SW480 (cell line): ENCODE measurements at regions not wholly inside any gene's neighbourhood (a gene's known extent, or its start where the extent isn't known, plus 50 kb on each side); places are given as distances from the start of the nearest gene placed in this dataset.

Experiments
- DNase-seq: peaks from one replicate; pipeline ENCODE4 v3.0.0-alpha.2; 2016; ENCODE audit warnings: low spot score

GRCh38 chr15:46315434-46315833 lies 680.6 kb downstream of the SQOR start:
- DNase-seq, result no peak

GRCh38 chr15:46316024-46316423 lies 681.2 kb downstream of the SQOR start:
- DNase-seq, result no peak

- DNase-seq, result no peak
Observed at GRCh38 chr15:46317029-46317428, 682.2 kb downstream of the SQOR start.

DNA sequence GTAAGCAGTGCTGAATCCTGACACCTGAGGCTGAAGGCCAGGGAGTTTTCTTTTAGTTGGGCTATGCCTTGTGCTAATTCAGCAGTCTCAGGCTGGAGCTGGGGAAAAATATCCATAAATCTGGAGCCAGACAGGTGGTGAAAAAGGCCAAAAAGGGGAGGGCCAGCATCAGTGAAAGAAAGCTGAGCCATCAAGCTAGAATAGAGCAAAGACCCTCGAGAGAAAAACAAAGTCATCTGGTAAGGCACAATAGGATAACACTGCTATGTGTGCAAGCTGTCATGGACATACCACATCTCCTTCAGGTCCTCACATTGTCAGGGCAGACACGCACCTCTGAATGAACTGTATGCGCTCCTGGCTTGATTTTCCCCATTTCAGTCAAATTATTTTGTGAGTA lies 687.9 kb downstream of the SQOR start:
- no peak for DNase-seq

DNA sequence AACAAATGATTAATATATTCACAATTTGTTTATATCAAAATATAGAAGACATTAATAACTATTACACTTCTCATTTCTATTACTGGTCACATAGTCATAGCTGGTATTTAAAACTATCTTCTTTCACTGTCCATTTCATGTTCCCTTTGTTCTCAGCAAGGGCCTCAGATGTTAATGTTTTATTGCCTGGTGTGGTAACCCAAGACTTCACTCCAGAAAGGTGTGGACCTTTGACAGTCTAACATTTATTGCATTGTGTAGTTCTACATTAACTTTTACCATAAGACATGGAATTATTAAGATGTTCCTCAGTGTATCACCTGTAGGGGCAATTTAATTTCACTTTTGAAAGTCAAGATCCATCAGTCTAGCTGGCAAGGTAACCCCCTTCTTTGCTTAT lies 691.3 kb downstream of the SQOR start:
- DNase-seq, result no peak

- DNase-seq, result no peak
Observed at GRCh38 chr15:46328821-46329220, 694.0 kb downstream of the SQOR start.

DNA sequence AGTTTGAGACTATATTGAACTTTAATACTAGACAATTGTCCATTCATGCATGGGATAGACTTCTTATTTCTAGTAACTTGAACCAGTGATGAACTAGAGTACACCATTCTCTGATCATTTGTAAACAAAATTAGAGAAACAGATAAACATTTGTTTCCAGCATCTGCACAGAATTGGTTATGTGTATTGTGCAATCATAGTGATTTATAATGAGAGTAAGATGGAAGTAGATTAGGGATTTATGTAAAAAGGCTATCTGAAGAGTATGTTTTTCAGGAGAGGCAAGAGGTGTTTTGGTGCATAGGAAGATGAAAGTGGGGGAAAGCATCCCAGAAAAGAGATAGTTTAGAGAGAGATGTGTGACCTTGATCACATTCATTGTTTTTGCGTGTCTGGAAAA lies 695.0 kb downstream of the SQOR start:
- no peak for DNase-seq

DNA sequence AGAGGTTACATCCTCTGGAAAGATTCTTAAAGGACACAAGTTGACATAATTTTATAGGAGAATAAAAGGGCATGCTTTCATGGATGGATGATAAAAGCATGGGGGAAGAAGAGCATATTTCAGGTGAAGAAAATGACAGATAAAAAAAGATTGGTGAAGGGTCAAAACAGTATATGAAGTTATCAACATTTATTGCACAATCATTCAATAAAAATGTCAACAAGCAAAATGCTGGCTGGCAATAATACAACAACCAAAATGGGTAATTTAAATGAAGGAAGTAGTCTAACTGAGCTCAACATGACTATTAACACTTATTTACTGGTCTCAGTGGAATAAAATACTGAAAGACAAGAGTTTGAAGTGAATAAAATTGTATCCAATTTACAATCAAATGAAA lies 696.7 kb downstream of the SQOR start:
- DNase-seq, result no peak

DNA sequence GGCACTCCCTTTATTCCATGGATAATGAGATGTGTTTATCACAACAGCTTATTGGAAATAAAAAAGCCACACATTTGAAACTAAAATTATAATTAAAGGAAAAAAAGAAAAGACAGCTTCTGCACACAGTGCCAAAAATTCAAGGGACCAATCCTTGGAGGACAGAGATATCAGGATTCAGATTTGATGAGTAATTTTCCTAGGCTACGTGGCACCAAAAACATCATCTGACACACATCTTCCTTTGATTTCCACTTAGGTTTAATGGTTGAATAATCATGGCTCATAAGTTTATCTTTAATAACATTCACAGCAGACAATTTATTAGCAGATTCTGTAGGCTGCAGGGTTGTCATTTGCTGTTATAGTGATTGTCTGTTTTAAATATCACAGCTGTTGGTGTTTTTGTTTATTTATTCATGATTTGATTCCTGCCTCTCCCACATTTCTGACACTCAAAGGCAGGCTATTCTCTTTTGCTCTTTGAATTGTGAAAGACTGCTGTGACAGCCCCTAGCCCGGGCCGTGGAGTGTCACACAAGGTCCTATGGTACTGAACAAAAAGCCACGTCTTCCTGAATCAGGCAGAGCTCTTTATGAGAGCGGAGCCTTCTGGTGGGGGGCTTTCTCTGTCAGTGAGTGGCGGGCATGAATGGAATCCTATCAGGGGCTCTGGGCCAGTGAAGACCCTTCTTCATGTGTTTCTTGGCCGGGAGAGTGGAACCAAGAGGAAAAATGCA lies 708.5 kb downstream of the SQOR start:
- DNase-seq, result no peak

- DNase-seq, result no peak
Observed at GRCh38 chr15:46344115-46344724, 709.4 kb downstream of the SQOR start.

DNA sequence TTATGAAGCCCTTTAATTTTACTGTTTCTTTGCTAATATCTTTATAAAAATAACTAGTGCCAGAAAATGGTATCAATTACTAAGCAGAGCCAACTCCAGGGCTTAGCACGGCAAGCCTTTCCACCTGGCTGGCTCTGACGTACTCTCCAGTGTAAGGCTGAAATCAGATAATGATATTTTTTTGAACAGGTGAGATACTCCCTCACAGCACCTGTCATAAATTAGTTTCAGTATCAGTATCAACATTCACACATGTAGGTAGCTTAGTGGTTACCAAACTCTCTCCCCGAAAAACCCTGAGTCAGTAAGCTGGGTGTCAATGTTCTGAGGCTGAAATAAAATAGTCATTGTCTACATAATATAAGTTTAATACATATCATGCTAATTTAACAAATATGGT lies 710.1 kb downstream of the SQOR start:
- DNase-seq, result no peak

- DNase-seq, result no peak
Observed at GRCh38 chr15:46354443-46354842, 719.6 kb downstream of the SQOR start.

DNA sequence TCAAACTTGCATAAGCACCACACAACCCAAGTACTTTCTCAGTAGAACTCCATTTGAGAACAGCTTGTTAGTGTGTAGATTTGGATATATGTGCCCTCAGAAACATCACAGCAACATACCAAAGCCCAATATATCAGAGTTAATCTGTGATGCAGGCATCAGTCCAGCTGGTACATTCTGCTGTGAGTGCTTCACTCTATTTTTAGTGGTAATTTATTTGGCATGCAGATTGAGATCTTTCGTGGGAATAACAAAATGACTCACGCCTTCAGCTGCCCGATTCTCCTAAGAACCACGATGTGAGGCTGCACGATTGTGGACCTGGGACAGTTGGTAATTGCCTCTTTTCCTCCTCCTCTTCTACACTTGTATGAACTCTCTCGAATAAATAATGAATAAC lies 730.7 kb downstream of the SQOR start:
- no peak for DNase-seq

GRCh38 chr15:46366360-46367007 lies 731.7 kb downstream of the SQOR start:
- no peak for DNase-seq

DNA sequence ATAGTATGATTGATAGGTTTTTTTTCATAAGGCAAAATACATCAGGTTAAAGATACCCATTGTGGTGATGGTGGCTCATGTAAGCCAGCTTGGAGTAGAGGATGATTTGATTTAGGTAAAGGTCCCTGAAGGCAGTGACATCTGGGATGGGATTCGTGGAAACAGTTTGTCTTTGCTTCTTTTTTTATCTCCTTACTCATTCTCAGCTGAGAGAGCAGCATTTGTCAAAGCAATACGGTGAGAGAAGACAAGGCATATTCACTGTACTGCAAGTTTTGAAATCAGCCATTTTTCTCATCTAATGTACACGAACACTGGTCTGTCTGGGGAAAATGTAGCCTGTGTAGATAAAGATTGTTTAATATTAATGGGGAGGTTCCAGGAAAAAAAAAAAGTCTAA lies 749.1 kb downstream of the SQOR start:
- DNase-seq, result no peak

- DNase-seq, result no peak
Observed at GRCh38 chr15:46386356-46386755, 751.5 kb downstream of the SQOR start.

GRCh38 chr15:46389739-46390138 lies 754.9 kb downstream of the SQOR start:
- DNase-seq, result no peak

- no peak for DNase-seq
Observed at GRCh38 chr15:46394463-46394862, 759.6 kb downstream of the SQOR start.

DNA sequence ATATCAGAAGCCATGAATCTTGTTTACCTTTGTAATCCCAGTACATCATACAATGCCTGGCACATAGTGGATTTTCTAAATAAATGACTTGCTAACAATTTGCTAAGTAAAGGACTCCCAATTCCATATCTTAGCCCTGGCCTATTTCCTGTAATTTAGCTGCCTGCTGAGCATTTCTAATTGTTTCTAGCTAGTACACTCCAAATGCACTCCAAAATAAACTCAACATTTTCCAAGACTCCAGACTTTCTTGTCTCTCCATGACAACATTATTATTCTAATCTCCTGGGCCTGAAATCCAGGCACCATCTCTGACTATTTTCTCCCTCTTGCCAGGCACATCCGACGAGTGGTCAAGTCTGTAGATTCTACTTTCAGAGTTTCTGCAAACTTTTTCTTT lies 773.5 kb downstream of the SQOR start:
- no peak for DNase-seq

DNA sequence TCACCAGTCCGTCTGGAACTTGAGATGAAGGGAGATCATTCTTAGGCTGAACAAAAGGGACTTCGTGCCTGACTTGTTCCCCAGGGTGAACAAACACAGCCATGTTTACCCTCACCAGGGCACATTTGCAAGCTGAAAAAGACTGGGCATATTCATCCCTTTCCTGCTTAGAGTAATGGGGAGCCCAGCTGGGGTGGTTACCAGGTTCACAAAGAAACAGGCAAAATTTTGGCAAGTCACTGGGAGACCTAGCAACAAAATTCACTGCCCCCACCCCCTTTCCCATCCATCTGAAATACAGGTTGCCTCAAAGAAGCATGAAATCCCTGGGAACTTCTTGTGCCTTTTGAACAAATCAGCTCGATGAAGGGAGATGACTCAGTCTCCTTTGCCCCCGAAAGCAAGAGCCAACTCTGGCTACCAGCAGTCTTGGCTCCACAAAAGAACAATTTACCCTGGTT lies 775.0 kb downstream of the SQOR start:
- DNase-seq, result no peak

- DNase-seq, result no peak
Observed at GRCh38 chr15:46410705-46411104, 775.9 kb downstream of the SQOR start.

GRCh38 chr15:46411900-46412299 lies 777.1 kb downstream of the SQOR start:
- DNase-seq, result no peak

DNA sequence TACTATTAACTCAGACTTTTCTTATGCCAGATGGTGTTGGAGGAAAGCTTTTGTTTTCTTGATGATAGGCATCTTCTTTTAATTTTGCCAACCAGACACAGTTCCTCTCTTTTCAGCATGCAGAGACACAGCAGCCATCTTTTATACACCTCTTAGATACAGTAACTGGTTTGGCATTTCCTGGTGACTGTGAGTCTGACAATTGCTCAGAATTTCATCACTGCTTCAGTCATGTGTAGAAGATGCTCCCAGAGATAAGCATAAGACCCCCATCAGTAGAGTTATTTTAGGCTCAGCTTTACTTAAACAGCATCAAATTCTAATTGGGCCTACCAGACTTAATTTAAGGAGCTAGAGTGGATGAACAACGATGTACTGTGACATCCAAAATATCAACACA lies 779.0 kb downstream of the SQOR start:
- DNase-seq, result peak; percentile 2
